Stimulated activated CD8-positive, alpha-beta memory T cell treated with anti-CD3 and anti-CD28 coated beads, Interleukin-7, amount 100 ng/mL, for 4 hours (primary cell): ENCODE measurements at regions not wholly inside any gene's neighbourhood (a gene's known extent, or its start where the extent isn't known, plus 50 kb on each side); places are given as distances from the start of the nearest gene placed in this dataset.
"Not testable (repeated sequence)": the region's sequence is repeated elsewhere in the genome, so short reads cannot be mapped to it uniquely, and the experiment has no call there.

ENCODE experiments used
- DNase-seq, 2 donors: peaks; one replicate each; pipeline ENCODE4 v3.0.0-alpha.2; 2020; ENCODE audit warnings: low read depth in 2 of 2

DNA sequence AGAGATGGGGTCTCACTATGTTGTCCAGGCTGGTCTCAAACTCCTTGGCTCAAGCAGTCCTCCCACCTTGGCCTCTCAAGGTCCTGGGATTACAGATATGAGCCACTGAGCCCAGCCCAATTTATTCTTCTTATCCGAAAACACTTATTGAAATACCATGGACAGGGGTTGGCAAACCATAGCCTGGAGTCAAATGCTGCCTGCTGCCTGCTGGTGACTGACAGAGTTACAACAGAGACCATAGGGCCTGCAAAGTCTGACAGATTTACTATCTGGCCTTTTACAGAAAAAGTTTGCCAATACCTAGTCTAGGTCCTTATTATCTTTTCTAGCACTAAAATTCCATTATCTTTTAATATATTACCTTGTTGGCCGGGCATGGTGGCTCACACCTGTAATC lies 87.1 kb upstream of the ZNF281 start:
- no peak for DNase-seq

DNA sequence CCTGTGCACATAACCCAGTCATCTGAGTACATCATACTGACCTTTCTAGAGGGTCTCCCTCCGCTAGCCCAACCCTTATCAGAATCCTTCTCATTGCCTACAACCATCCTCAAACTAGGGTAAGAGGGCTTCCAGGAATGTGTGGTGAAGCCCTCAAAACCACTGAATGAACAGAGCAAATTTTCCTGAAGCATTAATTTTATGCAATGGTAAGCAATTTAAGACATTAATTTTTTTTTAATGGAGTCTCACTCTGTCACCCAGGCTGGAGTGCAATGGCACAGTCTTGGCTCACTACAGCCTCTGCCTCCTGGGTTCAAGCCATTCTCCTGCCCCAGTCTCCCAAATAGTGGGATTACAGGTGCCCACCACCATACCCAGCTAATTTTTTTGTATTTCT lies 86.1 kb upstream of the ZNF281 start:
- no peak for DNase-seq

DNA sequence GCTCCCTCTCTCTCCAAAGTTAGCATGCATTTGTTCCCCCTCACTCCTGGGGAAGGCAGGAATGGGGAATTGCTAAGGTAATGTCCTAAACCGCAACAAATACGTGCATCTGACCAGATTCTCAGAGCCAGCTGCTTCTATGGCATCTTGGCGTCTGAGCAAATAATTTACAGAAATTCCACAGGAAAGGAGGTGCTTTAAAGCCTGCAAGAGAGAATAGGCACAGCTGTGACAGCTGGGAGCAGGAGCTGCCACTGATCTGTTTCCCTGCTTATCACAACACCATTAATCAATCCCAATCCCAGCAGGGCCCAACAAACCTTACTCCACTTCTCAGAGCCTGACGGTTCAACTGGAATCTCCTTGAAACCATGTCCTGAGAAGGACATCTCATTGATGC lies 83.5 kb upstream of the ZNF281 start:
- no peak for DNase-seq

DNA sequence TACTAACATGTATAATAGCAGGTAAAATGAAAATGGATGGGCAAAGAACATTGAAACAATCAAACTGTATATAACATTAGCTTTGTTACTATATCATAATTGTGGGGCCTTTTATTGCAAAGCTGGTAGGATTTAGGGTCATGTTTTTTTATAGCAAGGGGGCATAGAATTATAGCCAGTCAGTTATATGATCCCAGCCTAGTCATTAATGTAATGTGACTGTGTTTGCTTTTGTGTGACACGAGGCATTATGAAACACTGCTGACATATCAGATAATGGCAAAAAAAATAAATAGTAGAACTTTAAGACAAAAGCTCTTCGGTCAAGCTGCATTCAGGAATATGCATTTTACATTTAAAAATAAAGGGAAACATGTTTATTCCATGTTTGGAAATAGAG lies 81.3 kb upstream of the ZNF281 start:
- DNase-seq: no peak

DNA sequence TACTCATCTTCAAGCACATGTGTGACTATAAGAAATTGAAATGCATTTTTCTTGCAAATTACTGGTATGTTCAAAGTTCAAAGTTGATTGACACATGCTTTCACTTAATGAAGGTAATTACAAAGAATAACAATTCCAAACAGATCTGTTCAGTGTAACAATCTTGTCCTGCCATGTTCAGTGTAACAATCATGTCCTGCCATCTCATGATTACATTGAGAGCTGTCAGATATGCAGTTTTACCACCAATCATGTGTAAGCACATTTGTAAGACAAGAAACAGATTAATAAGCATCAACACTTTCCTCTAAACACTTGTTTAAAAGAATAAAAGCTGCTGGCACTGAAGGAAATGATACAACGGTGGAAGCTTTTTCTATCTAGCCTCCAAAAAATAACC lies 80.3 kb upstream of the ZNF281 start:
- DNase-seq: no peak

DNA sequence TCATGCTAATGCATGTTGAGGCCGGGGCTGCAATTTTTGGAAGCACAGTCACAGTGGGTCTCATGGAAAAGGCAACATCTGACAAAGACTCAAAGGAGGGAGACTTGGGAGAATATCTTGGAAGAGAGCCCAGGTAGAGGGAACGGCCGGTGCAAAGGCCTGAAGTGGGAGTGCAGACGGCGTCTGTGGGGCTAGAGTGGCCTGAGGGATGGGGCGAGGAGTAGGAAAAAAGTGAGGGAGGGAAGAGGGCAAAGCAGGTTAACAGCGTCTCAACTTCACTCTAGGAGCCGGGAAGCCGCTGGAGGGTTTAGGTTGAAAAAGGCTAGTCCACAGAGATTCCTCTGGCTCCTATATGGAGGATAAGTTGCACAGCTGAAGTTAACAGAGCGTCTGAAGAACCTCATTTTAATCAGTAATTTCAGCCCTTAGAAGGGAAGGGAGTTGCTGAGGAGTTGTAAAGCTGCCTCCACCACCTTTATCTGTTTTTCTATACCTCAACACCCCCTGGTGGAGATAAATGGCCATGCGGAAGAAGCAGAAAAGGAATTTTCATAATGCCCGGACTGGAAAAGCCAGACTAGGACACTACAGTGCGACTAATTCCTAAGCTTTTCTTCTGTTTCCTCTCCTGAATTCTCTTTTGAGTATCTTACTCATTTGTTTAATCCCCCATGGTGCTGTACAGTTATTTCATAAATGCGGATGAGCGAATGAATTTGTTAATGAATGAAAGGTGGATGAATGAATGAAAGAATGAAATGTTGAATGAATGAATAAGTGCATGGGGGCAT lies 78.7 kb upstream of the ZNF281 start:
- DNase-seq: peak in 1 of 2 donors; percentile 14

DNA sequence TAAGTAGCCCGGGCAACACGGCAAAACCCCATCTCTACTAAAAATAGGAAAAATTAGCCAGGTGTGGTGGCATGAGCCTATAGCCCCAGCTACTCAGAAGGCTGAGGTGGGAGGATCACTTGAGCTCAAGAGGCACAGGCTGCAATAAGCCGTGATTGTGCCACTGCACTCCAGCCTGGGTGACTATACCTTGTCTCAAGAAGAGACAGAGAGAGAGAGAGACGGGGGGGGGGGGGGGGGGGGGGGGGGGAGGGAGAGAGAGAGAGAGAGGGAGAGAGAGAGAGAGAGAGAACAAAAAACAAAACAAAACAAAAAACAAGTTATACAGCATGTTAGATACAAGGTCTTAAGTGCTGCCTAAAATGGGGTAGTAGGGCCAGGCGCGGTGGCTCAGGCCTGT lies 77.8 kb upstream of the ZNF281 start:
- DNase-seq: no peak

DNA sequence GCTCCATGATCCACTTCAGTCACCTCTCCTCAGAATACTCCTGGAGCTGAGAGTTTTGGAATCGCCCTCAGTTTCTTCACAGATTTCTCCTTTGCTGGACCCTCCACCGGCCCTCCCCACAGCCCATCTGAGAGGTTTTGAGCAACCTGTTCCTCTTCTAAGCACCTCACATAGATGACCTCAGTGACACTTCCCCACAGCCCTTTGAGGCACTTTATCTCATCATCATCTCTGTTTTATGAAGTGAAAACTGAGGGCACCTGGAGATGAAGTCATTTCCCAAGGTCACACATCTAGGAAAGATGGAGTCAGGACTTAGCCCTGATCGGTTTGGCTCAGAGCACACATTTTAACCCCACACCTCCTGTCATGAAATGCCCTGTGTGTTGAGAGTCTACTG lies 76.8 kb upstream of the ZNF281 start:
- no peak for DNase-seq

DNA sequence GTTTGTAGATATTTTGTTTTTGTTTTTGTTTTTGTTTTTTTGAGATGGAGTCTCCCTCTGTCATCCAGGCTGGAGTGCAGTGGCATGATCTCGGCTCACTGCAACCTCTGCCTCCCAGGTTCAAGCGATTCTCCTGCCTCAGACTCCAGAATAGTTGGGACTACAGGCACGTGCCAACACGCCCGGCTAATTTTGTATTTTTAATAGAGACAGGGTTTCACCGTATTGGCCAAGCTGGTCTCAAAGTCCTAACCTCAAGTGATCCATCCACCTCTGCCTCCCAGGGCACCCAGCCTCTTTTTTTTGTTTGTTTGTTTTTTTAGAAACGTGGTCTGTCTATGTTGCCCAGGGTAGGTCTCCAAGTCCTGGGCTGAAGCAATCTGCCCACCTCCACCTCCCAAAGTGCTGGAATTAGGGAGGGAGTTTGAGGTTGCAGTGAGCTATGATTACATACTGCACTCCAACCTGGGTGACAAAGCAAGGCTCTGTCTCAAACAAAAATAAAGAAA lies 74.7 kb upstream of the ZNF281 start:
- not testable (repeated sequence) for DNase-seq

DNA sequence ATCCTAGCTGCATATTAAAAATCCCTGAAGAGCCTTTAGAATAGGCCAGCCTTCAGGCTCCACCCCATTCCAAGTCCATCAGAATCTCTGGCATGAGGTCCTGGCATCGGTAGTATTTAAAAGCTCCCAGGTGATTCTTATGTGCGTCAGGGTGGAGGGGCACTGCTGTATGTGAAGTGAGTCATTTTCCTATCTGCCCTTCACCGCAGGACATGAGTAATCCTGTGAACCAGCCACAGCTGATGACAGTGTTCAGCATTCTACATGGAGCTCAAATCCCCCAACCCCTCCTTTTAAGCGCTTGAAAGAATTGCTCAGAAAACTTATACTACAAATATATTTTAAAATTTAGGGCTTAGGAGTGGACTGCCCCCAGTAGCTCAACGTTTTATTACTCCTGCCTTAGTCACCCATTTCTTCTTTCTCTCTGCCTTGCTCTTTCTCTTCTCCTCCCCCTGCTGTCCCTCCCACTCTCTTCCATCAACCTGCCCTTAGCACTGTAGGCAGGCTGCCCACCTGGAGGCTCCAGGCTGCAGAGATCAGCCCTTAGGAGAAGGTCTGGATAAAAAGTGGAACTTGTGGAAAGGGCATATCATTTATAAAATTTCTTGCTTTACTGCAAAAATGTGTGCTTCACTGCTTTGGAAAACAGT lies 73.8 kb upstream of the ZNF281 start:
- DNase-seq: peak; percentile 21 to 22

DNA sequence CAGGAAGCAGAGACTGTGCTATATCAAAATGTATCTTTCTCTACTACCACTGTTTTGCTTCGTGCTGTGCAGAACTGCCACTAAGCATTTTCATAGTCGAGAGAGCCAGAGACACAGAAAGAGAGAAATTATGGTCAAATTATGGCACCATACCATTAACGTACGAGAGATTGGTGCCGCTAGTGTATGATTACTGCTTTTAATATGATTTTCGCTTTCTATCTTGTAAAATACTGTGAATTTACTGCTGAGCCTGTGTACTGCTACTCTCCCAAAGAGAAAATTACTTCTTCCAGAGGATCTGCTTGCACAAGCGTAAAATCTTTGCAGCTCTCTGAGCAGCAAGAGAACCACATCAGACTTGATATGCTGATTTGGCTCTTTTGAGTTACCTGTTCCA lies 71.1 kb upstream of the ZNF281 start:
- DNase-seq: no peak

DNA sequence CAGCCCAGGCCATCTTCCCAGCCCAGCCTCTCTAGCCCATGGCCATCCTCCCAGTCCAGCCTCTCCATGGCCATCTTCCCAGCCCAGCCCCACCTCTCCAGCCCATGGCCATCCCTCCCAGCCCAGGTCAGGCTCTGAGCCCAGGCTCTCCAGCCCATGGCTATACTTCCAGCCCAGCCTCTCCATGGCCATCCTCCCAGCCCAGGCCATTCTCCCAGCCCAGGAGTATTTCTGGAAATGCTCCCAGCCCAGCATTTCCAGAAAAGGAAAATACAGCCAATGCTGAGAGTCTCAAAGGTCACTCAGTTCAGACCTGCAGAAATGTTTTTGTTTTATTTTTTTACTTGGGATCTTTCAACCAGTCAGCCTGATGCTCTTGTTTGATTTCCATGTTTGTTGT lies 70.0 kb upstream of the ZNF281 start:
- no peak for DNase-seq

DNA sequence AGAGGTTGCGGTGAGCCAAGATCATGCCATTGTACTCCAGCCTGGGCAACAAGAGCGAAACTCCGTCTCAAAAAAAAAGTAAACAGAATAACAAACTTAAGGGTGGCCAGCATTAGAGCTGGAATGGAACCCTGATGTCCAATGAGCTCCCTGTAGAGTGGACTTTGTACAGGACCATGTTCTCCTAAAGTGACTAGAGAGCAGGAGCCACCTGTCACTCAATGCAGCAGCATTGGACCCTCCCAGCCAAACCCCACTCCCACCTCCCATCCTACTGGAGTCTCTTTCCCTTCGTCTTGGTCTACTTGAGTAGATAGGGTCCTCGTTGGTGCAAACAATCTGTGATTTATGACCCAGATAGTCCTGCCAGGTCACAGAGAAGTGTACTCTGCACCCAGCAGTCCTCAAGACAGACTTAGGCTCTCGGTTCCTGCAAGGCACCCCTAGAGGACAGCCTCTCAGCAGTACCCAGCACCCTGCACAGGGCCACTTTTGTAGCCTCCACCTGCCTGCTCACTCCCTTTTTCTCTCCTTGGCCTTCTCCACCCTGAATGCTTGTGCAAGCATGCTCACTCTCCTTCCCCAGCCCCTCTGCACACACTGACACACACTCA lies 69.2 kb upstream of the ZNF281 start:
- no peak for DNase-seq

DNA sequence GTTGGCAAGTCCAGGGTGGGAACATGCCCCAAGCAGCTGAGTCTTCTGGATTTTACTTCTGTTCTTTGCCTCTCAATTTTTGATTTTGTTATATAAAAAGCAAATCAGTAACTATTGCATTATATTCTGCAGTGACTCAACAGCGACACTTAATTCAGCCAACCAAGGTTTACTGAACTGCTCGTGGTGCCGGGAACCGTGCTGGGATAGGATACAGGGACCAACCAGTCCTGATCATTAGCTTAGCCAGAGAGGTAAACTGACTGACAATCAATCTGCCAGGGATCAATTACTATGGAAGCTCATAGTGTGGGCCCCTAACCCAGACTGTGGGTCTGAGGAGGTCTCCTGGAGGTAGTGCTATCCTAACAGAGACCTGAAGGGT lies 68.4 kb upstream of the ZNF281 start:
- no peak for DNase-seq

DNA sequence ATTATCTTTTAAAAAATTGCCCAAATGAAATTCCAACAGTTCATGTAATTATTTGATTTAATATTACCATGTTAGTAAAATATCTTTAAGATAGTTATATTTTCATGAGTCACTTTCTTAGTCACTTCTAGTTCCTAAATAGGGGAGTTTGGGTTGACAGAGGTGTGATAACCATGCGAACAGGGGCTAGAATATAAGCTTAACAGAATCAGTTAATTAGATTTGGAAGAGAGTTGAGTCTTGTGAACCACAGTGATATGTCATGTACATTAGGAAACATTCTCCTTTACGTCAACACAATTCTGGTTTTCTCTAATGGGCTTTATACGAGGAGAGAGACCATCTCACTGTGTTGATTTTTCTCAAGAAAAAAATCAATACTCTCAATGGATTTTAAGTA lies 64.8 kb upstream of the ZNF281 start:
- no peak for DNase-seq

DNA sequence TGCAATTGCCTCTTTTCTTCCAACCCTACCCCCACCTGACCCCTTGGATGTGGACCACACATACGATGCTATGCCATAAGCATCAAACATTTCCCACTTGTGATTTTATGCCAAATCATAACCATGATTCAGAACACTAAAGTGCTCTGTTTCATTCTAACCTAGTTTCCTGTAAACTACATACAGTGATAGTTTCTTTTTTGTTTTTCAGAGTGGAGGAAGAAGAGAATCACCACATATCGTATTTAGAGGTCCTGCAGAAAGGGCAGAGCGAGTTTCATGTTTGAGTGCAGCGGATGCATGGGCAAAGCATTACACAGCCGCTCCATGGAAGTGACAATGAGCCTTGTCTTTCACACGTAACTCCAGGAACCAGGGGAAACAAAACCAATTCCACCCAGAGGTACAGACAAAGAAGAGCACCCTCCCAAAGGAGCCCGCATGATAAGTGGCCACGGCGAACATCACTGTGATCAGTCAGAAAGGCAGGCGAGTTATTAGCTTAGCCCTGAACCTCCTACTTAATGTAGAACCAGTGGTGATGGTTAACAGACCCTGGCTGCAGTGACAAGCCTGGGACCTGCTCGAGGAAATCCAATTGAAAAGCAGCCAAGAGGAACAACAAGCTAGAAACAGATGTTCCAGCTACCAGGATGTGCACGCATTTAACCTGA lies 64.0 kb upstream of the ZNF281 start:
- no peak for DNase-seq

DNA sequence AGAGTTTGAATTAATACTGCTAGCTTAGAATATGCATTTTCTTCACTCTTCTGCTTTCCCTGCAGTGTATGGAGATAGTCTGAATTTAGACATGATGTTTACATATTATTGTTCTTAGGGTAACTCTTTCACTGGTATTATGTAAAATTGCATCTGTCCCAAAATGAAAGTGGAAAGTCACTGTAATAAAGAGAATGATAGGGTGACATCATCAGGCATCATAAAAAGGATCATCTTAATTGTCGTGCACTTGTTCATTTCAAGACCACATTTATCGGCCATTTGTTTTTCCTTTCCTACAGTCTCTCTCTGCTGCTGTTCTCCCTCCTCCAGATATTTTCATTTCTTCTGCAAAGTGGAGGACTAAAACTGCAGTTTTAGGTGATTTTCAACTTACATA lies 61.9 kb upstream of the ZNF281 start:
- no peak for DNase-seq

DNA sequence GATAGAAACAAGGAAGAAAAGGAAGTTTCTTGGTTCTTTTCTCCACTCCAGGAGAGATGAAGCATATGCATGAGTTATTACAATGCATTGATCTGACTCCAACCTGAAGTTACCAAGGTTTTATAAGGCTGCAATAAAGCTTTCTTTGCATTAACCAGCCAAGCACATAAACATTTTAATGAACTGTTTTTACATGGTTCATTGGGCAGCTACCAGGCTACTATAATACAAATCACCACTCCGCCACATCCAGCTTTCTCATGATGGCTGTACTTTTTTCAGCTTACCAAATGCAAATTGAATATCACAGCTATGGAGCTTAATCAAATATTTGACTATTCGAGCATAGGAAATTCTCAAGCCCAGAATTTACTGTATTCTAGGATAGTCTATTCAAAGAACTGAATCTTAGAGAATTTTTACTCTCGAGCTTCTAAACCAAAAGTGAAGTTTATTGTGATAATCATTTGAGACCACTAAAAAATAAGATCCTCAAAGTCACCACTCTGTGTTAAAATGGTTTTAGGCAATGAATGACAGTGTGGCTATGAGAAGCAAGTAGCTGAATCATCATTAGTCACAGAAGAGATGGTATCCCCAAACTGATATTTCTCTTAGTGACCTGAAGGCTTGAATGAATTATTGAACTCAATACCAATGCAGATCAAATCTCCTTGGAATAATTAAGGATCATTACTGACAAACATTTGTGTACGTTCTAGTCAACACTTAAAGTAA lies 58.6 kb upstream of the ZNF281 start:
- no peak for DNase-seq

DNA sequence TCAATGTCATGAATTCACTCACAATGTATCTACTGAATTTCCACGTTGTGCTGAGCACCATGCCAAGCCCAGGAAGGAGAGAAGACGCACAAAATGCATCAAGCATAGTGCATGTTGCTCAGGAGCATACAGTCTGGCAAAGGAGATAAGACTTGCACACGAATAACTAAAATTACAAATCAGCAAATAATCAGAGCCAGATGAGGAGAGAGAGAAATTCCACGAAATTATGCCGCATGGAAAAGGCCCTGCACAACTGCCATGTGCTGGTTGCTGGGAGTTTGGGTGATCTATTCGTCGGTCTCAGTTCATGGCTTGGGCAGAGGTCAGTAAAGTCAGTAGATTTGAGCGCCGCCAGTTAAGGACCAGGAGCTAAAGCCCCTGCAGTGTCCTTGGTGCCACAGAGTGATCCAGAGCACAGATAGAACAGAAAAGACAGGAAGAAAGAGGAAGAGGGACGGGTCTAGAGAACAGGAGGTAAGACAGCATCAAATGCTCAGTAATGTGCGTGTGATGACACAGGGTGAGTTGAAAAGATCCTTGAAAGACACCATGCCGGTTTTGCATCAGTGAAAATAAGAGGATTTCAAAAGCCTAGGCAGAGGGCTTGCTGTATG lies 55.1 kb upstream of the ZNF281 start:
- DNase-seq: no peak
